T-helper 2 cell (primary cell): ENCODE measurements at regions not wholly inside any gene's neighbourhood (a gene's known extent, or its start where the extent isn't known, plus 50 kb on each side); places are given as distances from the start of the nearest gene placed in this dataset.
"Not testable (repeated sequence)": the region's sequence is repeated elsewhere in the genome, so short reads cannot be mapped to it uniquely, and the experiment has no call there.

Source experiments
- DNase-seq, 5 experiments: peaks; one replicate each; pipeline versions ENCODE4 v3.0.0 to v3.0.0-alpha.2; 2012 to 2022

- DNase-seq: no peak
Measured at GRCh38 chr11:92545906-92546471, 321.4 kb downstream of the FAT3 start.

- no peak for DNase-seq
Measured at GRCh38 chr11:92546603-92547002, 322.0 kb downstream of the FAT3 start.

- DNase-seq: no peak
Measured at GRCh38 chr11:92550411-92550810, 325.8 kb downstream of the FAT3 start.

GRCh38 chr11:92550871-92551270 is 326.3 kb downstream of the FAT3 start:
- DNase-seq: no peak

- no peak for DNase-seq
Measured at GRCh38 chr11:92552942-92553341, 328.3 kb downstream of the FAT3 start.

GRCh38 chr11:92554688-92555087 is 330.1 kb downstream of the FAT3 start:
- no peak for DNase-seq

GRCh38 chr11:92556431-92556830 is 331.8 kb downstream of the FAT3 start:
- DNase-seq: no peak

GRCh38 chr11:92557879-92558278 is 333.3 kb downstream of the FAT3 start:
- DNase-seq: no peak

- no peak for DNase-seq
Measured at GRCh38 chr11:92558323-92558722, 333.7 kb downstream of the FAT3 start.

GRCh38 chr11:92569726-92570125 is 345.1 kb downstream of the FAT3 start:
- no peak for DNase-seq

- DNase-seq: no peak
Measured at GRCh38 chr11:92572559-92572958, 347.9 kb downstream of the FAT3 start.

- DNase-seq: no peak
Measured at GRCh38 chr11:92576315-92576714, 351.7 kb downstream of the FAT3 start.

- no peak for DNase-seq
Measured at GRCh38 chr11:92580908-92581307, 356.3 kb downstream of the FAT3 start.

GRCh38 chr11:92588393-92588792 is 363.8 kb downstream of the FAT3 start:
- DNase-seq: no peak

- DNase-seq: peak in 1 of 5 experiments; percentile 4
Measured at GRCh38 chr11:92589512-92589911, 364.9 kb downstream of the FAT3 start.

- no peak for DNase-seq
Measured at GRCh38 chr11:92591521-92591920, 366.9 kb downstream of the FAT3 start.

- DNase-seq: no peak
Measured at GRCh38 chr11:92594251-92594650, 369.6 kb downstream of the FAT3 start.

- no peak for DNase-seq
Measured at GRCh38 chr11:92595052-92595451, 370.4 kb downstream of the FAT3 start.

GRCh38 chr11:92596596-92597317 is 372.1 kb downstream of the FAT3 start:
- no peak for DNase-seq

GRCh38 chr11:92601048-92601447 is 368.4 kb upstream of the MTNR1B start:
- peak in 1 of 5 experiments; percentile 11 for DNase-seq

GRCh38 chr11:92605667-92606066 is 363.8 kb upstream of the MTNR1B start:
- no peak for DNase-seq

- no peak for DNase-seq
Measured at GRCh38 chr11:92607969-92608722, 361.3 kb upstream of the MTNR1B start.

GRCh38 chr11:92611157-92611556 is 358.3 kb upstream of the MTNR1B start:
- DNase-seq: no peak

- DNase-seq: not testable (repeated sequence)
Measured at GRCh38 chr11:92618020-92618419, 351.4 kb upstream of the MTNR1B start.
